Astrocyte of the spinal cord (primary cell): ENCODE measurements at regions not wholly inside any gene's neighbourhood (a gene's known extent, or its start where the extent isn't known, plus 50 kb on each side); places are given as distances from the start of the nearest gene placed in this dataset.

Experiments
- DNase-seq: peaks from one replicate; pipeline ENCODE4 v3.0.0; 2011; ENCODE audit warnings: low read depth, low spot score
- H3K4me3 ChIP-seq: 2 replicates; pipeline ENCODE4 v1.5.1; 2011; ENCODE audit warnings: low read depth, mild to moderate bottlenecking, low read length, moderate library complexity
- in situ Hi-C: cut with HindIII; loops from 2 replicates; pipeline ENCODE4 v1.10.0; 2017; ENCODE audit warnings: low sequenced_read_pairs
- TF ChIP-seq, protein P1 (sequence below): IDR thresholded peaks from 2 replicates; pipeline ENCODE4 v1.5.1; 2012; ENCODE audit warnings: low read depth, mild to moderate bottlenecking, low read length, inconsistent platforms

DNA sequence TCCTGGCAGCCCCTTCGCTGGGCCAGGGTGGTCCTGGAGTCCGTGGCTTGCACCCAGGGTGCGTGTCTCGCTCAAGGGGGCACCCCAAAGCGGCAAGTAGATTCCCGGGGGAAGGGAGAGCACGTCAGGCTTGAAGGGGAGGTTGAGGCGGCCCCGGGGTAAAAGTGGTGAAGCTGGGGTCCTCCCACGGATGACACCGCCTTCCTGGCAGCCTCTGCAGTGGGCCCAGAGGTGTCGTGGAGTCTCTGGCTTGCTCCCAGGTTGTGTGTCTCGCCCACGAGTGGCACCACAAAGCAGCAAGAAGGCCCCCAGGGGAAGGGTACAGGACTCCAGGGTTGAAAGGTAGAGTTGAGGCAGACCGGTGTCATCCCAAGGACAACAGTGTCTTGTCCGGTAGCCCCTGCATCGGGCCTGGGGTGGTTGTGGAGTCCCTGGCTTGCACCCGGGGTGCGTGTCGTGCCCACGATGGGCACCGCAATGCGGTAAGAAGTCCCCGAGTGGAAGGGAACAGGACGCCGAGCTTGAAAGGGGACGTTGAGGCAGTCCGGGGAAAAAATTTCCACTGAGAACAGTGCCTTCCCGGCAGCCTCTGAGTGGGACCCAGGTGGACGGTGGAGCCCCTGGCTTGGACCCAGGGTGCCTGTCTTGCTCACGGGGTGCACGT is 158.0 kb upstream of the ALG10B start:
- TF ChIP-seq, protein P1, sequence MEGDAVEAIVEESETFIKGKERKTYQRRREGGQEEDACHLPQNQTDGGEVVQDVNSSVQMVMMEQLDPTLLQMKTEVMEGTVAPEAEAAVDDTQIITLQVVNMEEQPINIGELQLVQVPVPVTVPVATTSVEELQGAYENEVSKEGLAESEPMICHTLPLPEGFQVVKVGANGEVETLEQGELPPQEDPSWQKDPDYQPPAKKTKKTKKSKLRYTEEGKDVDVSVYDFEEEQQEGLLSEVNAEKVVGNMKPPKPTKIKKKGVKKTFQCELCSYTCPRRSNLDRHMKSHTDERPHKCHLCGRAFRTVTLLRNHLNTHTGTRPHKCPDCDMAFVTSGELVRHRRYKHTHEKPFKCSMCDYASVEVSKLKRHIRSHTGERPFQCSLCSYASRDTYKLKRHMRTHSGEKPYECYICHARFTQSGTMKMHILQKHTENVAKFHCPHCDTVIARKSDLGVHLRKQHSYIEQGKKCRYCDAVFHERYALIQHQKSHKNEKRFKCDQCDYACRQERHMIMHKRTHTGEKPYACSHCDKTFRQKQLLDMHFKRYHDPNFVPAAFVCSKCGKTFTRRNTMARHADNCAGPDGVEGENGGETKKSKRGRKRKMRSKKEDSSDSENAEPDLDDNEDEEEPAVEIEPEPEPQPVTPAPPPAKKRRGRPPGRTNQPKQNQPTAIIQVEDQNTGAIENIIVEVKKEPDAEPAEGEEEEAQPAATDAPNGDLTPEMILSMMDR, result no peak

DNA sequence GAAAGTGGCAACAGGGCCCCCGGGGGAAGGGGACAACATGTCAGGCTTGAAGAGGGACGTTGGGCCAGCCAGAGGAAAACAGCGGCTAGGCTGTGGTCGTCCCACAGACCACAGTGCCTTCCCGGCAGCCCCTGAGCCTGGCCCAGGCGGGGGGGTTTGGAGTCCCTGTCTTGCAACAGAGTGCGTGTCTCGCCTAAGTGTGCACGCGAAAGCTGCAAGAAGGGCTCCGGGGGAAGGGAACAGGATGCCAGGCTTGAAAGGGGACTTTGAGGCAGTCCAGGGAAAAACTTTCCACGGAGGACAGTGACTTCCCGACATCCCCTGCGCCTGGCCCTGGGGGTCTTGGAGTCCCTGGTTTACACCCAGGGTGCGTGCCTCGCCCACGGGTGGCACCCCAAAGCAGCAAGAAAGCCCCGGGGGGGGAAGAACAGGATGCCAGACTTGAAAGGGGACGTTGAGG is 157.5 kb upstream of the ALG10B start:
- no peak overlapping the region for H3K4me3 ChIP-seq
- DNase-seq, result no peak
- TF ChIP-seq, protein P1, result no peak
- in situ Hi-C loops, result no loop called here

More for the DNA sequence above, 158.0 kb upstream of the ALG10B start:
- DNase-seq, result no peak
- no peak overlapping the region for H3K4me3 ChIP-seq
- in situ Hi-C loops, result no loop called here

DNA sequence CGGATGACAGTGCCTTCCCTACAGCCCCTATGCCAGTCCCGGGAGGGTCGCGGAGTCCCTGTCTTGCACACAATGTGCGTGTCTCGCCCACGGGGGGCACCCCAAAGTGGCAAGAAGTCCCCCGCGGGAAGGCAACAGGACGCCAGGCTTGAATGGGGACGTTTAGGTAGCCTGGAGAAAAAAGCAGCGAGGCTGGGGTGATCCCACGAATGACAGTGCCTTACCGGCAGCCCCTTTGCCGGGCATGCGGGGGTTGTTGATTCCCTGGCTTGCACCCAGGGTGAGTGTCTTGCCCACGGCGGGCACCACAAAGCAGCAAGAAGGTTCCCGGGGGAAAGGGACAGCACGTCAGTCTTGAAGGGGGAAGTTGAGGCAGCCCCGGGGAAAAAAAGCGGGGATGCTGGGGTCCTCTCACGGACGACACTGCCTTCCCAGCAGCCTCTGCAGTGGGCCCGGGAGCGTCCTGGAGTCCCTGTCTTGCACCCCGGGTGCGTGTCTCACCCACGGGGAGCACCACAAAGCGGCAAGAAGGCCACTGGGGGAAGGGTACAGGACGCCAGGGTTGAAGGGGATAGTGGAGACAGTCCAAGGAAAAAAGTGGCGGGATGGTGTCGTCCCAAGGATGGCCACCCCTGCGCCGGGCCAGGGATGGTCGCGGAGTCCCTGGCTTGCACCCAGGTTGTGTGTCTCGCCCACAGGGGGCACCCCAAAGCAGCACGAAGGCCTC is 156.8 kb upstream of the ALG10B start:
- in situ Hi-C loops, result no loop called here
- no peak for DNase-seq
- no peak overlapping the region for H3K4me3 ChIP-seq
- TF ChIP-seq, protein P1, result no peak

DNA sequence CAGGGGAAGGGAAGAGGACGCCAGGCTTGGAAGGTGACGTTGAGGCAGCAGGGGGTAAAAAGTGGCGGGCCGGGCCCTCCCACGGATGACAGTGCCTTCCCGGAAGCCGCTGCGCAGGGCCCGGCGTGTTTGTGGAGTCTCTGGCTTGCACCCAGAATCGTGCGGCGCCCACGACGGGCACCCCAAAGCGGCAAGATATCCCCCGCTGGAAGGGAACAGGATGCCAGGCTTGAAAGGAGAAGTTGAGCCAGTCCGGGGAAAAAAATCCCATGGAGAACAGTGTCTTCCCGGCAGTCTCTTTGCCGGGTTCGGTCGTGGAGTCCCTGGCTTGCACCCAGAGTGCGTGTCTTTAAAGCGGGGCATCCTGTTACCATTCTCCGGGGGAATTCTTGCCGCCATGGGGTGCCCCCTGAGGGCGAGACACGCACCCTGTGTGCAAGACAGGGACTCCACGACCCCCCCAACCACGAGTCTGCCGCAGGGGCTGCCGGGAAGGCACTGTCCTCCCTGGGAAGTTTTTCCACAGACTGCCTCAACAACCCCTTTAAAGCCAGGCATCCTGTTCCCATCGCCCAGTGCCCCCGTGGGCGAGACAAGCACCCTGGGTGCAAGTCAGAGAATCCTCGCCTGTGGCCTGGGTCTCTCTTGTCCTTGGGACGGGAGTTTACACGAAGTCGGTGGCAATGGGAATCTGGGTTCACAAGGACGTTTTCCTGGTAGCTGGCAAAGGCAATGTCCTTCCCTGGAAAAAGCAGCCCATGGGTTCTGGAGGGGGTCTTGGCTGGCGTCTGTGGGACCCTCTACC is 156.1 kb upstream of the ALG10B start:
- in situ Hi-C loops, result no loop called here
- no peak overlapping the region for H3K4me3 ChIP-seq
- DNase-seq, result no peak
- TF ChIP-seq, protein P1, result no peak

DNA sequence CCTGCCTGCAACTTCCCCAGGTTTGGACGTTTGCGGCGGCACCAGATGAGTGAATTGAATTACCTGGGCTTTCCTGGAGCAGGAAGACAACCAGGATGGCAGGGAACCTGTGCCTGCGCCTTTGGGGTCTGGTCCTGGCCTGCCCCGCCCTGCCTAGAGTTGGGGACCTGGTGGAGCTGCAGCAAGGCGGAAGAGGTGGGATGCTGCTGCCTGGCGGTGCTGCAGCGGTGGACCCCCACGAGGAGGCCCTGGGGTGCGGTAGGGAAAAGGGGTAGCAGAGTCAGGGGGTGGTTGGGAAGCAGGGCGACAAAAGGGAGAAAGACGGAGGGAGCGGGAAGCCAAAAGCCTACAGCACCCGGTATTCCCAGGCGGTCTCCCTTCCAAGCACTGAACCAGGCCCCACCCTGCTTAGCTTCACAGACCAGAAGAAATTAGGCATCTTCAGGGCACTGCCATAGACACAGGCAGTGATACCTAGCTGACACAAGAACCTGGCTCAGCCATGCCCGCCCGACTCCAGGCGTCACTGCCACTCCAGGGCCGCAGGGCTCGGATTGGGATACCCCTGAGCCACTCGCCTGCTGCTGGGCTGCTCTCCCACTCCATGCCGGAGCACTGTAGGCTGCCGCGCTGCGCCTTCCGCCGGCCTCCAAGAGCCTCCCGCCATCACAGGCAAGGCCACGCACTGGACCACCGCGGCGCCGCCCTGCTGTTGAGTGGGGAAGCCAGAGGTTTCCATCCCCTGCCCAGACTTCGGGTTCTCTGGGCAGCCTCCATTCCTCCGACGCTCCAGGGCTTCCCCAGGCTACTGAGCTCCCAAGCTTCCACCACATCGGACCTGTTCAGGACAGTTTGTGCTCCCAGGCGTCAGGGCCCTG is 155.2 kb upstream of the ALG10B start:
- TF ChIP-seq, protein P1, result no peak
- no peak overlapping the region for H3K4me3 ChIP-seq
- in situ Hi-C loops, result no loop called here
- DNase-seq, result no peak

DNA sequence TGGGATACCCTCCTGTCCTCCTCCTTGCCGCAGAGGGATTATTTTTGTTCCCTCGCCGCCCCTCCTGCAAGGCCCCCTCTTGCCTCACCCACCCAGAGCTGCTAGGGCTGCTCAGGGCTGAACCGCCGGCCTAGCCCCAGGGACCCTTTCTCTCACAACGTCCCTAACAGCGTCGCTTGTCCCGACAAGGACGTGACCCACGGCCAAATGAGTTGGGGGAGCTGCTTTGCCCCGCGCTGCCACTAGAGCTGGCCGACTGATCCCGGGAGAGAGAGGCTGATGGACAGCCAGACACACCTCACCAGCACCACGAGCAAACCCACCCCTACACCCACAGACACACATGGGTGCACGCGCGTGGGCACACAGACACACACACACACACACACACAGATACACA is 154.6 kb upstream of the ALG10B start:
- TF ChIP-seq, protein P1, result no peak
- H3K4me3 ChIP-seq, result no peak overlapping the region
- DNase-seq, result no peak
- in situ Hi-C loops, result no loop called here
